Iris pigment epithelial cell (primary cell): ENCODE measurements at regions not wholly inside any gene's neighbourhood (a gene's known extent, or its start where the extent isn't known, plus 50 kb on each side); places are given as distances from the start of the nearest gene placed in this dataset.

Experiments used
- DNase-seq: peaks from one replicate; pipeline ENCODE4 v3.0.0-alpha.2; 2011; ENCODE audit warnings: low read depth

DNA sequence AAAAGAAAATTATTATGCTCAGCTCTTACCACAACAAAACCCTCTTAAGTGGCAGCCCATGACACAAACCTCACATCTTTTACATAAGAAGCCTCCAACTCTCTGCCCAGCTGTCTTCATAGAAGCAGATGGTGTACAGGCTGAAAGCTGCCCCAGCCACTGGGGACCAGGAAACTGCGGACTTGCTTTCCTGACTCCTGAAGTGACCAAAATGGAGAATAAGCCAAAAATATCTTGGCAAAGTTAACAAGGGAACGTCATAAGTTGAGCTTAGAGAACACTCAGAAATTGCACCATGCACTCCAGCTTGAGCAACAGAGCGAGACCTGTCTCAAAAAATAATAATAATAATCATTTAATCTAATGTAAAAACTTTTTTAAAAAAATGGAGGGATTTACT lies 160.3 kb upstream of the CDYL start:
- DNase-seq = peak; percentile 42

DNA sequence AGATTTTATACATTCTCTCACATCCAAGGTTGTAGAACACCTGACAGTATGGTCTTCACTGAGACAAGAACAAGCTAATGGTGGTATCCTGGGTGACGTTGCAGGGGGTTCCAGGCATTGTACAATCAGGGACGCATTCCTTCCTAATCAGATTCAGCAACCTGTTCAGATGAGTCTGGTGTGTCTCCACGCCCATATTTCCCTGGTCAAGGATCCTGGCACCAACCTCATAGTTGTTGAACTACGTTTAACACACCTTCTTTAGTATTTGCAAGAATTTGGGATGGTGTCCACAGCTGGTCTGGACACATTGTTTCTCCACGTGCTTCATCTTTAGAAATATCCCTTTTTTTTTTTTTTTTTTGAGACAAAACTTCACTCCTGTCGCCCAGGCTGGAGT lies 161.0 kb upstream of the CDYL start:
- DNase-seq = no peak

DNA sequence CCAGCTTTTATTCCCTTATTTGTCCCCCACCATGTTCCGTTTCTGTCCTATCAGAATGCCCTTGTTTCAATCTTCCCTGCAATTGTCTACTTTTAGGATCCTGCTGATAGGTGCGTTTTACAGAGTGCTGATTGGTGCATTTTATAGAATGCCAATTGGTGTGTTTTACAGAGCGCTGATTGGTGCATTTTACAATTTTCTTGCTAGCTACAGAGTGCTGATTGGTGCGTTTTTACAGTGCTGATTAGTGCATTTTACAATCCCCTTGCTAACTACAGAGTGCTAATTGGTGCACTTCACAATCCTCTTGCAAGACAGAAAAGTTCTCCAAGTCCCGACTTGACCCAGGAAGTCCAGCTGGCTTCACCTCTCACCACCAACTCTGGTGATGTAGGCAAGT lies 161.6 kb upstream of the CDYL start:
- no peak for DNase-seq

DNA sequence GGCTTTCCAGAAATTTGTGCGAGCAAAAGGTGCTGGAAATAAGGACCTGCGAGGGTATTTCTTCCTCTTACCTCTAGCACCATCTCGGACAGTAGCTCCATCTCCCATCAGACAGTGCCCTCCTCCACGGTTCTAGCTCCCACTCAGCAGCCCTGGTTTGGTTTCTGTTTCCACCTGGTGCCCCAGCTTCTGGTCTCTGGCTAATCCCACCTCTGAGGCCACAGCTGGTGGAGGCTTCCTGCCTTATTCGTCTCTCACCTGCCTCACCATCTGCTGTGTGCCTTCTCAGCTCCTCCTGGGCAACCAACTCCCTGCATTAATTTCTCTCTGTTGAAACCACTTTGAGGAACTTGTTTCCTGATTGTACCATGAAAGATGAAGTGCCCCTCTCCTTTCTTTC lies 162.4 kb upstream of the CDYL start:
- no peak for DNase-seq

DNA sequence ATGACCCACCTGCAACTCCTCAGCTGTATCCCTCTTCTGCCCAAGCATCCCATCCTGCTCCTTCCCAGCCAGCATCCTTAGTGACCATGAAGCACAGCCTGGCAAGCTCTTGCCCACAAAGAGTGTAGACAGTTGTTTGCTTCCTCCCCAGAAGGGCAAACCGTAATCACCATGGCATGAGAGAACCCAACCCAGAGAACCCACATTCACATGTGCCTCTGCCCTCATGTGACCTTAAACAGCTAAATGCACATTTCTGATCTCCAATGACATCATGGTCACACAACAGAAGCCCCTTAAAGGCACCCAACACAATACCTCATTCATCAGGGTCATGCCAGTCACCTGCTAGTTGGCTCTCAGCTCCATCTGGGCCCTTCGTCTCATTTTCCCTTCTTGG lies 162.8 kb upstream of the CDYL start:
- DNase-seq = no peak

DNA sequence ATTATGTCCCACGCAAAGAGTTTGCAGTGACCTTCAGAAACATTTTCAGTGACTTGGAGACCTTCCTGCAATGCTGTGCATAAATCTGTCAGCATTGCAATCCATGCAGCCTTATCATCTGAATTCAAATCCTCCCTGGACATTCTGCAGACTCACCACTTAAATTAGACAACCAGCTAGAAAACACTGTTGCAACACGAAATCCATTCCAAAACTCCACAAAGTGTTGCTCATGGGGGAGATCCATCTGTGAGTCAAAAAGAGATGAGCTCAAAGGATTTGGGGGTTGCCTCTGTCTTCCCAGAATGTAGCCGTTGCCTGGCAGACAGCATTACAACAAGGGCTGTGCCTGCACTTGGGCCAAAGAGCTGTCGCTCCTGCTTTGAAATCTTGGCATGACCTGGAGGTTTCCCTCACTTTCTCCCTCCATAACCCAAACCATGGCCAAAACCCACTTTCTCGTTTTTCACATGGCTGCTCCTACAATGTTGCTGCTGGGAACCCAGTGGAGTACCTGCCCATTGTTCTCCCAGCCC lies 163.5 kb upstream of the CDYL start:
- peak; percentile 42 for DNase-seq

DNA sequence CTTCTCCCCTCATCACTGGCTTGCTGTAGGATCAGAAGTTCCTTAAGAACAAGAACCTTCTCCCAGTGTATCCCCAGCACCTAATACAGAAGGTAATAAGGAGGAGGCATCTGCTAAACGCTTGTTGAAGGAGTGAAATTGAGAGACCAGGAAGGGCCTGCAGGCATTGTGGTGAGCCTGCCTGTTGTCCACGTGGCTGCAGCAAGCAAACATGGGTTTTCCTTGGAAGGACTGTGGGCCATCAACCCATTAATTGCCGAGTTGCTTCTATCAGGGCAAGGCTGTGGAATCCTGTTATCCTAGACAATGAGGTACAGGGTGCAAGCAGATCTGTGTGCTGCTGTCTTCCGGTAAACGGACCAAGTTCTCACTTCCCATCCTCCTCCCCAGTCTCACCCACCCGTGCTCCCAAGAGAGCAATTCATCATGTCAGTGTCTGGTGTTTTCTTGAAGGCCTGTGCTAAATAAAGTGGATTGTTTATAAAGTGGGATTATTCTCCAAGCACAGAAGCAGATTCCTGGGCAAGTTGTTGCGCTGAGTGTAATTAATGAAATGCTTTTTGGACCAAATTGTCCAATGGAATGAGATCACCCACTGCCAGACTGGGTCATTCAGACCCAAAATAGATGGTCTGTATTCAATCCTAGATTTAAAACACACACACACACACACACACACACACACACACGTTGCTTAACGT lies 164.6 kb upstream of the CDYL start:
- no peak for DNase-seq

DNA sequence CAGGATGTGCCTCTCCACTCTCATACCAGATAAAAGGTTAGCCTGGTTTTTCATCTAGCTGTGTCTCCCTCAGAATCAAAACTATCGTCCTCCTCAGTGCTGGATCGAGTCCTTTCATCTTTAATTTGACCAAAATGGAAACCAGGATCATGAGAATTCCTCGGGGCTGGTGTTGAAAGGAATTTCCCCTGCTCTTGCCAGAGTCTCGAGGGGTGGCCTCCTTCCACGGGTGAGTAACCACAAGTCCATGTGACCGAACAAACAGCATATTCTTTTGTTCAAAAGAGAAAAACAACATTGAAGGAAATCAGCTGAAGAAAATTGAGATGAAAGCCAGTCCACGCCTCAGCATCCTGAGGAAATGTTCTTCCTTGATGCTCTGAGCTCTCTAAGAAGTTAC lies 165.9 kb upstream of the CDYL start:
- DNase-seq = peak; percentile 86

DNA sequence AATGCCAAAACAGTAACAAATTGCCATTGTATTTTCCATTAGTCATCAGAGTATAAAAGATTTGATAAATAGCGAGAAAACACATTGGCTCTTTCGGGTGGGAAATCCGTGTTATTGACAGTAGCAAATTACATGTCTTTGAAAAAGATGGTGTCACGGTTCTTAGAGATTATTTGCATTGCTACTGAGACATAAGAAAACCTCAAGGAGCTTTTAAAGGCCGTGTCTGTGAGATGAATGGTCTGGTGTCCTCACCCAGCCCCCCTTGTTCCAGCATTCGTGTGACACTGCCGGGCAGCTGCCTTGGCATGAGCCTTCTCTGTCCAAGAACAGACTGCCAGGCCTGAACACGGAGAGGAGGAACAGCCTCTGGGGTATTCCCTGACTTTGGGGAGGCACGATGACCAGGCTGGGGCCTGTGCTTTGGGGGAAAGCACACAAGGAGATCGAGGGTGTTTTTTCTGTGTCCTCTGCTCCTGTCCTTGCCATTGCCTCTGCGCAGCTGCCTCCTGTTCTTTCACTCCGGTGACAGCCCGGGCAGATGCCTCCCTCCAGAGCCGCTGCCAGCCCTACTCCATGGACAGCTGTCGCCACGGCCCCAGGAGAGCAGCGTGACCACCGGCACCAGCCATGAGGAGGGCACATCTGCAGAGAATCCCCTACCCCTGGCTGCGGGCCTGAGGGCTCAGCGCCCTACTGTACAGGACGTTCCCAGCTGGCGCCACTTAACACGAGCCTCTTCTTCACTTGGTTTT lies 167.7 kb upstream of the CDYL start:
- DNase-seq = no peak

DNA sequence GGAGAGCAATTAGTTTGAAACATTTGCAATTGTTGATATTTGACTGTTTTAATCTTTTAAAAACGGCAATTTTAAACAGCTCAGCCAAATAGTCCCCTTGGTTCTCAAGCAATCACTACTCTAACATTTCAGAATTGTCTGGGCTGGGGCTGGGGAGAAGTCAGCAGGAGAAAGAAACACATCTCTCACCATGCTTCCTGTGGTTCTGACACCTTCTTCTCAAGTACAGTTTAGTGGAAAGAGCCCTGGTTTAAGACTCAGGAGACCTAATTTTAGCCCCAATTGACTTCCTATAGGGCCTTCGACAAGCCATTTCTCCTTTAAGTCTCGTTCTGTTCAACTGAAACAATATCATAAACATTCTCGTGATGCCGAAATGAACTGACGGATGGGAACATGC lies 168.4 kb upstream of the CDYL start:
- no peak for DNase-seq

DNA sequence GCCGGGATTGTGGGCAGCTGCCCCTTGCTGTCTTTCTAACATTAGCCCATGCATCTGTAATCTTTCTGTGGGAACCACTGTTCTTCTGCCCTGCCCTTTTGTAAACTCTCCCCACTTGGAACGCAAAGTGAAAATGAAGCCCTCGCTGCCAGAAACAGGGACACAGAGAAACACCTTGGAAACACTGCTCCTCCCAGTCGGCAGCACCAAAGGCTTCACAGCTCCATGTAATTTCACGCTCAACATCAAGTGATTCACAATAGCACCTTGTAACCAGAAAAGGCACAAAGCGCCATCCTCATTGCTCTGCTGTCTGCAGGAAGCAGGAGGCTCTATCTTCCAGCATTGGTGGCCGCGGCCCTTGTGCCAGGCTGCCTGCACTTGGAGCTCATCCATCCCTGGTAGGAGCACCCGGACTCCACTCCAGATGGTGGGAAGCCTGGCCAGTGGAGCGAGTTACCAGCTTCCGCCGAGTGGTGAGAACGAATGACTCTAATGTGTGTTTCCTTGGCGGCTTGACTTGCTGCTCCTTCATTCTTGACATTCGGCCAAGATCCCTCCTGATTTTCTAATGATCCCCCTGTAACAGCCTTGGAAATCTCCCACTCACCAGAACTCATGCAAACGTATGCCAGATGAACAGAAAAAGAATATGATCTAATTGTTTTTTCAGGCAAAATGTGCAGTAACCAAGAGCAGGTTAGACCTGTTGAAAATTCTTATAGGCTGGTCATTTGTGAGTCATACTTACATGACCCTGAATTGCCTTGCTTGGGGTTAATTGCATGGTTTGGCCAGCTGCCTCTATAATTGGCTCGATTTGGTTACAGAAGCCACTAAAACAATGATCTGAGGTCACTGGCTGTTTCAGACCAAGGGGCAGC lies 169.1 kb upstream of the CDYL start:
- DNase-seq = peak; percentile 68

DNA sequence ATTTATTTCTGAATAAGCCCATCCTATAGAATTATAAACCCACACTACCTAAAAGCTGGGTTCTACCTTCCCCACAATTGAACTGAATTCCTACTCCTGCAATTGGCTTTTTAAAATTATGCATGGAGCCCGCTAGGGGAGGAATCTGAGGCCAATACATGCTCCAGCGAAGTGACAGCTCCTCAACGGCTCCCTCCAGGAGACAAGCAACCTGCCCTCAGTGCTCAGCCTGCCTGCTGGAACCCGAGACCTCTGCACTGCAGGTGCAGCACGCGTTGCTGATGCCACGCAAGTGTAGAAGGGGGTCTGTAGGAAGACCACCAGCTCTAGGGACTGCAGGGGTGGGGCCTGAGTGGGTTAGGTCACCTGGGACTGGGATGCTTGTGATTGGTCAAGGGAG lies 170.2 kb upstream of the CDYL start:
- DNase-seq = no peak

DNA sequence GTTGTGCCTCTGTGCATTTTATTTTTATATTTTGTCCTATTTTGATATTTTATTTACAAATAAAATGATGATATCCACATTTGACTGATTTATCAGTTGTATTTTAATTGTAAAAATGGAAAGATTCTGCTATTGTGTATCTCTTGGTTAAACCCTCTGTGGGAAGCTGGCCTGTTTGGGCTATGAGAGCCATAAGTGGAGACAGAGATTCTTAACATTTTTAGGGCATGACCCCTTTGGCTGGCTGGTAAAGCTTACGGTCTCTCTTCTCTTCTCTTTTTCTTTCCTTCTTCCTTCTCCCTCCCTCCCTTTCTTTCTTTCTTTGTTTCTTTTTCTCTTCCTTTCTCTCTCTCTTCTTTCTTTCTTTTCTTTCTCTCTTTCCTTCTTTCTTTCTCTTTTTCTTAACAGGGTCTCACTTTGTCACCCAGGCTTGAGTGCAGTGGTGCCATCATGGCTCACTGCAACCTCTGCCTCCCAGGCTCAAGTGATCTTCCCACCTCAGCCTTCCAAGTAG lies 172.3 kb upstream of the CDYL start:
- DNase-seq = peak; percentile 45

DNA sequence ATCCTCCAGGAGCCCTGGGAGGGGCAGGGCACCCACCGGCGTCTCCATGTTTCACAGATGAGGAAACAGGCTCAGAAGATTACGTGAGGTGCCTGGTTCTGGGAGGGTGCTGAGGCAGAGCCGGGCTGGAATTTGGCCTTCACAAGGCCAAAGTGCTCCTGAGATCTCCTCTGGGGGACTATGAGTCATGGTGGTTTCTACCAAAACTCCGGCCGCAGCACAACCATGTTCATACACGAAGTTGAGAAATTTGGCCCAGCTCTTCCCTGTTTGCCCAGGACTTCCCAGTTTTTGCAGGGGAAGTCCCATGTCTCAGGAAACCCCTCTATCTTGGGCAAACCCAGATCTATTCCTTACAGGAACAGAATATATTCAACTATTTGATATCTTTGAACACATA lies 172.9 kb upstream of the CDYL start:
- DNase-seq = peak; percentile 96

DNA sequence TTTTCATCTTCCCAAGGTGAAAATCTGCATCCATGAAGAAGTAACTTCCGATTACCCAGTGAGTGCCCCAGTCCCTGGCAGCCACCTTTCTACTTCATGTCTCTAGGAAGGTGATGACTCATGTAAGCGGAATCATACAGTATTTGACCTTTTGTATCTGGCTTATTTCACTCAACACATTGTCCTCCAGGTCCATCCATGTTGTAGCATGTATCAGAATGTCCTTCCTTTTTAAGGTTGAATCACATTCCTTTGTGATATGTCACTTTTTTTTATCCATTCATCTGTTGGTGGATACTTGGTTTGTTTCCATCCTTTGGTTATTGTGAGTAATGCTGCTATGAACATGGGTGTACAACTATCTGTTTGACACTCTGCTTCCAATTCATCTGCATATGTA lies 176.3 kb upstream of the CDYL start:
- DNase-seq = peak; percentile 91

DNA sequence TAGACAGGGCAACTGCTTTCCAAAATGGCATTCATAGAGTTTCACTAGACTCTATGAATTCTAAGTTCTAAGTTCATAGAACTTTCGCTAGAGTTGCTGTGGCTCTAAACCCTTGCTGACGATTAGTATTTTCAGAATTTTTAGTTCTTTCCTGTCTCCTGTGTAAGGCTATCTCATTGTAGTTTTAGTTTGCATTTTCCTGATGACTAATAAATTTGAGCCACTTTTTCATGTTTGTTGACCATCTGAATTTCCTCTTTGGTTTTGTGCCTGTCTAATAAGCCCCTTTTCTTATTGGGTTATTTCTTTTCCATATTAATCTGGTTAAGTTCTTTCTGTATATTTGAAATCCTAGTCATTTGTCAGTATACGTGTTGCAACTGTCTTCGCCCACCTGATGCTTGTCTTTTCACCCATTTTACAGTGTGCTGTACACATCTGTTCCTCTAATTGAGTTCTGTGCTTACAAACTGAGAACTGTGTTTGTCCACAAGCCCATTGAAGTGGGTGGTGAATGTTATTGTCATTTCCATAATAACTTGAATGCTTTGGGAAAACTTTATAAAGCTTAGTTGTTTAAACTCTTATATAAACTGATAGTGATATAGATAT lies 177.7 kb upstream of the CDYL start:
- DNase-seq = peak; percentile 18

DNA sequence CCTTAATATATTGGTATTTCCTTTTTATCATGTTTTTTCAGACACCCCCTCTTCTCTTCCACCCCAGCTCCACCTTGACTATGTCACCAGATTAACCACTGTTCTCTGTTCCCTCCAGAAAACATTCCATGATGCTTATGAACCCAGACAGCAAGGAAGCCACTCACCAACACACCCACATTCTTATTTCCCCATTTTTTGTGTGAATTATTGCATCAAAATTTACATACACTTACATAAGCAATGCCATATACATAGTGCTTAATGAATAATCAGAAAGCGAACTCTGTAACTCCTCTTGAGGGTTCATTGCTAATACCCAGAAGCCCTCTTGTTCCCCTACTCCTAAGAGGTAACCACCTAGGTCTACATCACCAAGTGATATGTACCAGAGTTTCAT lies 182.3 kb upstream of the CDYL start:
- peak; percentile 12 for DNase-seq

DNA sequence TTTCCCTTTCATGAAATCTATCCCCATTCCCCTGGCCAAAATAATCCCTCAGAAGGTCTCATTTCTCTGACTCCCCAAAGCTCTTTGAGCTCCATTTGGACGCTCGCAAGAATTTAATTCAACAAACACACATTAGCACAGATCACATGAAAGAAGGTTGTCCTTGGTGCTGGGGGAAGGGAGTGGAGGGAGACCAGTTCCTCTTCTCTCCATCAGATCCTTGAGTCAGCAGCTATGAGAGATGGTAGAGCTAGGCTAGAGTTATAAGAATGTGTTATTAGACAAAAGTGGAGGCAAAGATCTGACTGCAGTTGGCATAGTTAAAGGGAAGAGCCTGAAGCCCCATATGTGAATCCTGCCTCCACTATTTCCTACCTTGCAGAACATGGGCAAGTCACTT lies 184.2 kb upstream of the CDYL start:
- no peak for DNase-seq

DNA sequence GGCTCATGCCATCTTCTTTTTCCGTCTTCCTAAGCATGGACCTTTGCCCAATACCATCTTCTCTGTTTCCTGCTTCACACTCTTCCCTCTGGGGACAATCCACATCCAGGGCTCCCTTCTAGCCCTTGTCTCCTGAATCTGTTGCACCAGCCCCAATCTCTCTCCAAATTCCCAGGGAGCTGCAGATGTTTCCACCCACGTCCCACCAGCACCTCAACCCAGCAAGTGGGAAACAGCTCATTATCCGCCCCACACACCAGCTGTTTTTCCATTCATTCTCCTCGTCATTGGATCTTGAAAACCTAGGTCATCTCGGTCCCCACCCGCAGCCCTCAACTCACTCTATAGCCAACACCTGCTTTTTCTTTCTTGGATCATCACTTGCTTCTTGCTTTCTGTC lies 185.0 kb upstream of the CDYL start:
- no peak for DNase-seq

DNA sequence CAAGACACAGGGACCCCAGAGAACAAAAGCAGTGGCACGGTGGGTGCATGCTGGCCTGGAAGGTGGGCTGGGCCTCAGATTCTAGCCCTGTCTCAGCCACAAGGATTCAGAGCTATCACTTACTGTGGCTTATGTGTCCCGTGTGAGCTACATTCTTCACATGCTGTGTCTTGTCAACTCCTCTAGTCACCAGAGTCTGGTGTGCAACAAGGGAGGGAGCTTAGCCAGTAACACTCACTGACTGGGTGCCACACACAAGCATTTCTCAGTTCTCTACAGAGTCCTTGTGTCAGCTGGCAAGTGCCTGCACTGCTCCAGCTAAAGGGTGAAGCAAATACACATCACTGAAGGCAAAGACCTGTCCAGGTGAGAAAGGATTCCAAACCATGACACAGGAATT lies 186.9 kb upstream of the CDYL start:
- DNase-seq = no peak

DNA sequence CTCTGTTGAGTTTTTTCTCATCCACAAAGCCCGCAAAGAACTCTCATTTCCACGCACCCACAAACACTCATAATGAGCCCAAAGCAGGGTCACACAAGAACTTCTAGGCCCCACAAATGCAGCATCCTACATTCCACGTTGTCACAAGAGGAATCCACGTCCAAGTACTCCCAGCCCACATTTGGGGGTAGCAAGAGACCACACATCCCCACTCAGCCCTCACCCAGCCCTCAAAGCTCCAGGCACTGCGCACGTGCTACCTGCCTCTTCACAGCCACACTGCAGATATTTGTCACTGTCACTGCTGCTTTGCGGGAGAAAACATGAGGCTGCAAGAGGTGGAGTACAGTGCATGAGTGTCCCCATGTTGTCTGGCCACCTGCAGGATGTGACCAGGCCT lies 187.6 kb upstream of the CDYL start:
- no peak for DNase-seq

DNA sequence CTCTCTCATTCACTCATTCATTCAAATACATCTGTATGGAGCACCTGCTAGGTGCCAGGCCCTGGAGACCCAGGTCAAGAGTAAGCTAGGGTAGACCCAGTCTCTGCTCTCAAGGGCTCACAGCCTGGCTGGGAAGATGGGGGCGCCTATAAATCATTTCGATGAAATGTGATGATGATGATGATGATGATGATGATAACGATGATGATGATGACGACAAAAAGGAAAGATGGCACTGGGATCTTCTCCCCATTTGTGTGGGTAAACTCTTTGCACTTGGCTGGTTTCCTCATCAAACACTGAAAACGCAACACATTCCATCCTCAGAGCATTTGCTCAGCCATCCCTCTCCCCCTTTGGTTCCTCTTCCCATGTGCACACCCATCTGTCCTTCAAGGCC lies 188.0 kb upstream of the CDYL start:
- DNase-seq = no peak
